Testis (tissue), 2 donors: ENCODE measurements at regions not wholly inside any gene's neighbourhood (a gene's known extent, or its start where the extent isn't known, plus 50 kb on each side); places are given as distances from the start of the nearest gene placed in this dataset.

Source experiments
- DNase-seq: peaks from one replicate; pipeline ENCODE4 v3.0.0-alpha.2; 2019
- H3K27ac ChIP-seq, 2 donors: fragments of 200-600 bp; sonication (generic); one replicate each; pipeline ENCODE4 v1.5.1; 2019
- H3K27me3 ChIP-seq: fragments of 200-600 bp; sonication (generic); one replicate; pipeline ENCODE4 v1.5.1; 2019
- H3K36me3 ChIP-seq: fragments of 200-600 bp; sonication (generic); one replicate; pipeline ENCODE4 v1.5.1; 2017; ENCODE audit warnings: low read depth; ENCODE audit errors: missing control alignments
- H3K4me1 ChIP-seq: fragments of 200-600 bp; sonication (generic); one replicate; pipeline ENCODE4 v1.5.1; 2019
- H3K4me3 ChIP-seq, 2 donors: fragments of 200-600 bp; sonication (generic); one replicate each; pipeline ENCODE4 v1.5.1; 2017 to 2019
- H3K9me3 ChIP-seq: fragments of 200-600 bp; sonication (generic); one replicate; pipeline ENCODE4 v1.5.1; 2017
- POLR2A ChIP-seq: fragments of 450-650 bp; IDR thresholded peaks from one replicate; pipeline ENCODE4 v1.6.1; 2017; ENCODE audit warnings: antibody characterized with exemption, mild to moderate bottlenecking, moderate library complexity
- WGBS, 2 donors: methylation state at CpG; one replicate each; pipeline ENCODE4 v1.1.5; 2018; 5-methylcytosine and 5-hydroxymethylcytosine counted together
- intact Hi-C: fragments of 100-400 bp; cut with DNase I; formaldehyde crosslinking; loops from one replicate; pipeline ENCODE4 v1.15.1; 2023; ENCODE audit warnings: low total_unique reads
- TF ChIP-seq, protein P1 (sequence below), 3 experiments: fragments of 450-650 bp in 2 of 3; fragments of 200-600 bp in 1 of 3; sonication (generic) in 1 of 3; IDR thresholded peaks; one replicate each; pipeline ENCODE4 v1.5.1; 2016 to 2019; ENCODE audit warnings: antibody characterized with exemption in 3 of 3, mild to moderate bottlenecking in 2 of 3, moderate library complexity in 1 of 3

DNA sequence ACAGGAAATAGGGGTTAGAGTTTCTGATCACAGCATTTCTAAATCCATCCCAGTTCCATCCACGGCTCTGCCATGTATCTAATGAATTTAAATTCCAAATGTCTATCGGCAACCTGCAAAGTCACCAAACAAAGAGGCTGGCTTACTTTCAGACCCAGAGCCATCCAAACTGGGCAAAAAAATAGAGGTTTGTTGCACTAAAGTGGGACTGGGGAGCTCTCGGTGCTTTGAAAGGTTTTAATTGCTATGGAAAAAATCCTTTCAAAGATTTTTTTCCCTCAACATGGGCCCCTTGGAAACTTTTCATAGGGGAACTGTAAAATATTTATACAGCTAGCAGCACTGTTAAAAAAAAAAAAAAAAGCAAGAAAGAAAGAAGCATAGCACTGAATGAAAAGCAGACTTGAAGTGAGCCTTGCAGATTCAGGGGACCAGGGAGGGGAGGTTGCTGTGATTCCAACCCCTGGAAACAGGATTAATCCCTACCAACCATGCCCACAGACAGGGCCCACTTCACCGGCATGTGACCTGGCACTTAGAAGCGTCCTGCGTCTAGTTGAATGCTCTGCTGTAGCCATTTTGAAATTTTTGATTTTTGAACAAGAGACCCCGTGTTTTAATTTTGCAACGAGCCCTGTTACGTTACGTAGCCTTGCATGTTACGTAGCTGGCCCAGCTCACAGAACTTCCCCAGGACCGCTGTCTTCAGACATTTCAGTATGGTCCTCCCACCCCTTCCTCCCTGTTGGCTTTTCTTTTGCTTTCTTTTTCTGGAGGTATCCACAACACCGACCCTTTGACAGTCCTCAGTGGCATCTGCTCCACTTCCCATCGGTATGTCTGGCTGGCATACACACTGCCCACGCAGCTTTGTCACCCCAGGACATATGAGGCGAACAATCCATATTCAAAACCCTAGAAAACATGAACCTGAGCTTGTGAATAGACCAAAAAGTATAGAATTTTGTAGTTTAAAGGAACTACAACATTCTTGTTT lies 105.3 kb upstream of the NFIB start:
- peak overlapping the region; percentile 12 to 18 for H3K4me3 ChIP-seq
- no peak for DNase-seq
- H3K27me3 ChIP-seq: no peaks in the 10 kb centered on the region
- intact Hi-C loops: no loop called here
- H3K4me1 ChIP-seq: no peaks in the 10 kb centered on the region
- WGBS, 2 donors: 32 to 42% methylated on average over 16 of the region's 16 CpGs
- TF ChIP-seq POLR2A: no peak
- TF ChIP-seq, protein P1, sequence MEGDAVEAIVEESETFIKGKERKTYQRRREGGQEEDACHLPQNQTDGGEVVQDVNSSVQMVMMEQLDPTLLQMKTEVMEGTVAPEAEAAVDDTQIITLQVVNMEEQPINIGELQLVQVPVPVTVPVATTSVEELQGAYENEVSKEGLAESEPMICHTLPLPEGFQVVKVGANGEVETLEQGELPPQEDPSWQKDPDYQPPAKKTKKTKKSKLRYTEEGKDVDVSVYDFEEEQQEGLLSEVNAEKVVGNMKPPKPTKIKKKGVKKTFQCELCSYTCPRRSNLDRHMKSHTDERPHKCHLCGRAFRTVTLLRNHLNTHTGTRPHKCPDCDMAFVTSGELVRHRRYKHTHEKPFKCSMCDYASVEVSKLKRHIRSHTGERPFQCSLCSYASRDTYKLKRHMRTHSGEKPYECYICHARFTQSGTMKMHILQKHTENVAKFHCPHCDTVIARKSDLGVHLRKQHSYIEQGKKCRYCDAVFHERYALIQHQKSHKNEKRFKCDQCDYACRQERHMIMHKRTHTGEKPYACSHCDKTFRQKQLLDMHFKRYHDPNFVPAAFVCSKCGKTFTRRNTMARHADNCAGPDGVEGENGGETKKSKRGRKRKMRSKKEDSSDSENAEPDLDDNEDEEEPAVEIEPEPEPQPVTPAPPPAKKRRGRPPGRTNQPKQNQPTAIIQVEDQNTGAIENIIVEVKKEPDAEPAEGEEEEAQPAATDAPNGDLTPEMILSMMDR (IDR thresholded peaks at IDR 0.05): no peak
- no peaks in the 10 kb centered on the region for H3K36me3 ChIP-seq
- H3K9me3 ChIP-seq: no peaks in the 10 kb centered on the region
- H3K27ac ChIP-seq: no peak overlapping the region

DNA sequence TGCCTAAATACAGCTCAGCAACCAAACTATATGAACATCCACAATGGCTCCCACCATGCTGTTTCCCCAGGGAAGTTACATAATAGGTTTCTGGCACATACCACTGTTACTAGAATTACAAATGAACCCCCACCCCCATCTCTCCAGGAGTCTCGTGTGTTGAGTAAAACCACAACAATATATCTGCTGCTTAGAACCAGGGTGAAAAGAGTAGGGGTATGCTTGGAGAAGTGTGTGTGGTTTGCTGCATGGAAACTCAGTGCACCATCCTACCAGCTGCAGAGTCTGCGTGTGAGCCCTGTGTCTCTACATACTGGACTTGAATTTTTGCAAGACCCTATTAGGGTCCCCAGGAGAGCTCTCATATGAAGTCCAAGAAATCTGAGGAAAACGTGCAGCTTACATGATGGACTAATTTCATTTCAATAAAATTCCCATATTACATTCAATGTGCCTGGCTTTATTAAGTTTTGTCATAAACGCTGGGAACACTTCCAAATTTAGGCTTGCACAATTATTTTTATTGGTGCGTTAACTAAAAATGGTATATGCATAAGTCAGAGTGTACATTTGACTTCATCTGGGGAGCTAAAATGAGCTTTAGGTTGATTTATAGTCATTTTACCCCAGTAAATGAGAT lies 104.5 kb upstream of the NFIB start:
- intact Hi-C loops: no loop called here
- H3K9me3 ChIP-seq: no peaks in the 10 kb centered on the region
- H3K4me1 ChIP-seq: no peaks in the 10 kb centered on the region
- H3K36me3 ChIP-seq: no peaks in the 10 kb centered on the region
- no peak overlapping the region for H3K4me3 ChIP-seq
- DNase-seq: no peak
- H3K27me3 ChIP-seq: no peaks in the 10 kb centered on the region
- no peak overlapping the region for H3K27ac ChIP-seq
- WGBS, 2 donors: 54 to 57% methylated on average over 5 of the region's 5 CpGs
- TF ChIP-seq, protein P1 (IDR thresholded peaks at IDR 0.05): no peak

DNA sequence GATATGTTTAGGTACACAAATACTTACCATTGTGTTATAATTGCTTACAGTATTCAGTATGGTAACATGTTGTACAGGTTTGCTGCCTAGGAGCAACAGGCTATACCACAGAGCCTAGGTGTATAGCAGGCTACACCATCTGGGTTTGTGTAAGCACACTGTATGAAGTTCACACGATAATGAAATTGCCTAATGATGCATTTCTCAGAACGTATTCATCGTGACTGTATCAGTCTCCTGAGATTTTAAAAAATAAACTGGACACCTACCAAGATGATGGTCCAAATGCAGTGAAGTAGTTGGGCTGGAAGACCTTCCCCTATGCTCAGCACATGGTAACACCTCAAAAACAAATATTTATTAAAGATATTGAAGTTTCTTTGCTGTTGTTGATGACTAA lies 103.3 kb upstream of the NFIB start:
- H3K36me3 ChIP-seq: no peaks in the 10 kb centered on the region
- H3K4me1 ChIP-seq: no peaks in the 10 kb centered on the region
- no peaks in the 10 kb centered on the region for H3K27me3 ChIP-seq
- intact Hi-C loops: no loop called here
- H3K4me3 ChIP-seq: no peak overlapping the region
- no peak for TF ChIP-seq POLR2A
- TF ChIP-seq, protein P1 (IDR thresholded peaks at IDR 0.05): no peak
- 66 to 72% methylated on average over 3 of the region's 3 CpGs for WGBS, 2 donors
- DNase-seq: no peak
- no peaks in the 10 kb centered on the region for H3K9me3 ChIP-seq
- no peak overlapping the region for H3K27ac ChIP-seq

DNA sequence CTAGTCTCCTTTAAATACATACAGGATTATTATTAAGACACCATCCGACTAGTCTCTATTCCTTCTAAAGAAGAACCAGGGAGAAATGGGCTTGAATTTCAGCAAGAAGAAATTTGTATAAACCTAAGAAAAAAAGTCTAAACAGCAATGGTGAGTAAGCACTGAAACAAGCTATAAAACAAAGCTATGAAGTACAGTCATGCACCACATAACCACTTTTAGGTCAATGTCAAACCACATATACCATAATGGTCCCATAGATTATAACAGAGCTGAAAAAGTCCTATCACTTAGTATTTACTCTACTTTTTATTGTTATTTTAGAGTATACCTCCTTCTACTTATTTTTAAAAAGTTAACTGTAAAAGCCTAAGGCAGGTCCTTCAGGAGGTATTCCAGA lies 102.0 kb upstream of the NFIB start:
- Histone ChIP-seq H3K27me3 (no peaks in the 10 kb centered on the region), H3K27ac (no peak overlapping the region), H3K4me3 (no peak overlapping the region), H3K9me3 (no peaks in the 10 kb centered on the region), H3K4me1 (no peaks in the 10 kb centered on the region), H3K36me3 (no peaks in the 10 kb centered on the region)
- DNase-seq: no peak
- no peak for TF ChIP-seq POLR2A
- TF ChIP-seq, protein P1 (IDR thresholded peaks at IDR 0.05): no peak
- intact Hi-C loops: no loop called here
- 100% methylated on average over 1 of the region's 1 CpG for WGBS, 2 donors
